Esophagus (tissue), 2 donors: ENCODE measurements at regions not wholly inside any gene's neighbourhood (a gene's known extent, or its start where the extent isn't known, plus 50 kb on each side); places are given as distances from the start of the nearest gene placed in this dataset.
"Not testable (repeated sequence)": the region's sequence is repeated elsewhere in the genome, so short reads cannot be mapped to it uniquely, and the experiment has no call there.

Experiments used
- H3K27ac ChIP-seq, 2 donors: one replicate each; pipeline ENCODE4 v1.5.1; 2013; ENCODE audit warnings: low read depth in 2 of 2, mild to moderate bottlenecking in 2 of 2, inconsistent platforms in 1 of 2, low read length in 1 of 2, moderate library complexity in 1 of 2
- H3K27me3 ChIP-seq, 2 donors: one replicate each; pipeline ENCODE4 v1.6.1; 2013; ENCODE audit warnings: low read length in 2 of 2, control low read depth in 1 of 2, mild to moderate bottlenecking in 1 of 2; ENCODE audit not compliant: insufficient read depth in 2 of 2, control insufficient read depth in 1 of 2
- H3K36me3 ChIP-seq, 2 donors: one replicate each; pipeline ENCODE4 v1.6.1; 2013; ENCODE audit warnings: low read length in 1 of 2; ENCODE audit not compliant: control insufficient read depth in 2 of 2, insufficient read depth in 2 of 2
- H3K4me1 ChIP-seq, 2 donors: one replicate each; pipeline ENCODE4 v1.6.1; 2013; ENCODE audit warnings: low read length in 1 of 2; ENCODE audit not compliant: control insufficient read depth in 2 of 2, insufficient read depth in 2 of 2
- H3K4me3 ChIP-seq, 2 donors: one replicate each; pipeline ENCODE4 v1.5.1; 2013; ENCODE audit warnings: low read length in 2 of 2, mild to moderate bottlenecking in 2 of 2, low read depth in 1 of 2, moderate library complexity in 1 of 2
- H3K9me3 ChIP-seq, 2 donors: one replicate each; pipeline ENCODE4 v1.6.1; 2013; ENCODE audit warnings: mild to moderate bottlenecking in 2 of 2, low read depth in 1 of 2, low read length in 1 of 2, moderate library complexity in 1 of 2; ENCODE audit not compliant: control insufficient read depth in 2 of 2, insufficient read depth in 1 of 2
- WGBS, 2 donors: extraction: QIAGEN DNeasy Blood & Tissue Kit; methylation state at CpG; one replicate each; pipeline ENCODE4 v1.1.7; 2013; 5-methylcytosine and 5-hydroxymethylcytosine counted together
- donor health status: healthy with polysubstance abuse.
- donor health status: Bipolar disorder and iron deficiency.

- Histone ChIP-seq H3K27me3 (no peaks in the 10 kb centered on the region), H3K9me3 (peaks cover 0 to 4% of the 10 kb centered on the region in 2 donors), H3K4me1 (no peaks in the 10 kb centered on the region), H3K27ac (no peak overlapping the region), H3K4me3 (no peak overlapping the region), H3K36me3 (no peaks in the 10 kb centered on the region)
- whole genome bisulfite sequencing, 2 donors, result 63 to 70% methylated on average over 4 of the region's 4 CpGs
These were observed 150.5 kb downstream of the CRPPA start for GRCh38 chr7:16270844-16271243.

GRCh38 chr7:16268821-16269768, 152.2 kb downstream of the CRPPA start:
- WGBS, 2 donors, result 75 to 79% methylated on average over 12 of the region's 12 CpGs
- Histone ChIP-seq H3K4me1 (no peaks in the 10 kb centered on the region), H3K27me3 (no peaks in the 10 kb centered on the region), H3K36me3 (no peaks in the 10 kb centered on the region), H3K4me3 (no peak overlapping the region), H3K9me3 (peaks cover 0 to 4% of the 10 kb centered on the region in 2 donors), H3K27ac (no peak overlapping the region)

GRCh38 chr7:16267953-16268820, 153.2 kb downstream of the CRPPA start:
- H3K9me3 ChIP-seq, result no peaks in the 10 kb centered on the region
- no peaks in the 10 kb centered on the region for H3K27me3 ChIP-seq
- WGBS, 2 donors, result 87 to 92% methylated on average over 5 of the region's 5 CpGs
- H3K36me3 ChIP-seq, result no peaks in the 10 kb centered on the region
- no peak overlapping the region for H3K4me3 ChIP-seq
- H3K27ac ChIP-seq, result no peak overlapping the region
- H3K4me1 ChIP-seq, result no peaks in the 10 kb centered on the region

GRCh38 chr7:16266877-16267276, 154.5 kb downstream of the CRPPA start:
- 48 to 54% methylated on average over 1 of the region's 1 CpG for WGBS, 2 donors
- H3K27me3 ChIP-seq, result no peaks in the 10 kb centered on the region
- H3K36me3 ChIP-seq, result no peaks in the 10 kb centered on the region
- H3K9me3 ChIP-seq, result no peaks in the 10 kb centered on the region
- H3K27ac ChIP-seq, result no peak overlapping the region
- H3K4me3 ChIP-seq, result no peak overlapping the region
- H3K4me1 ChIP-seq, result no peaks in the 10 kb centered on the region

- not testable (repeated sequence) for H3K27me3 ChIP-seq, H3K4me1 ChIP-seq, H3K9me3 ChIP-seq, H3K4me3 ChIP-seq, H3K36me3 ChIP-seq, H3K27ac ChIP-seq
- 76 to 77% methylated on average over 9 of the region's 9 CpGs for WGBS, 2 donors
These were observed 154.9 kb downstream of the CRPPA start for GRCh38 chr7:16266470-16266869.

GRCh38 chr7:16265863-16266458, 155.4 kb downstream of the CRPPA start:
- Histone ChIP-seq H3K4me1 (no peaks in the 10 kb centered on the region), H3K36me3 (no peaks in the 10 kb centered on the region), H3K27me3 (no peaks in the 10 kb centered on the region), H3K4me3 (no peak overlapping the region), H3K27ac (no peak overlapping the region), H3K9me3 (no peaks in the 10 kb centered on the region)
- WGBS, 2 donors, result 92 to 93% methylated on average over 3 of the region's 3 CpGs

- H3K27ac ChIP-seq, result no peak overlapping the region
- H3K36me3 ChIP-seq, result no peaks in the 10 kb centered on the region
- H3K9me3 ChIP-seq, result no peaks in the 10 kb centered on the region
- H3K4me3 ChIP-seq, result no peak overlapping the region
- no peaks in the 10 kb centered on the region for H3K27me3 ChIP-seq
- H3K4me1 ChIP-seq, result no peaks in the 10 kb centered on the region
- WGBS, 2 donors, result 75 to 77% methylated on average over 7 of the region's 7 CpGs
These were observed 156.2 kb downstream of the CRPPA start for GRCh38 chr7:16264823-16265804.

GRCh38 chr7:16264036-16264819, 157.1 kb downstream of the CRPPA start:
- Histone ChIP-seq H3K36me3 (no peaks in the 10 kb centered on the region), H3K27ac (no peak overlapping the region), H3K9me3 (no peaks in the 10 kb centered on the region), H3K27me3 (no peaks in the 10 kb centered on the region), H3K4me1 (no peaks in the 10 kb centered on the region), H3K4me3 (no peak overlapping the region)
- 51 to 53% methylated on average over 4 of the region's 4 CpGs for WGBS, 2 donors
